ENCODE measurements at regions not wholly inside any gene's neighbourhood (a gene's known extent, or its start where the extent isn't known, plus 50 kb on each side); places are given as distances from the start of the nearest gene placed in this dataset.

- H3K36me3 ChIP-seq (ENCODE audit: insufficient read depth, low read length): no peaks in the 10 kb centered on the region
- no peaks in the 10 kb centered on the region for H3K4me1 ChIP-seq (ENCODE audit: insufficient read depth, low read length, poor library complexity, severe bottlenecking)
- intact Hi-C loops (cut with micrococcal nuclease; ENCODE audit: unreplicated experiment): no loop called here
- no peak overlapping the region for H3K27ac ChIP-seq (ENCODE audit: low read depth, low read length, poor library complexity, severe bottlenecking)
- no peak overlapping the region for H3K4me3 ChIP-seq (ENCODE audit: low read depth, low read length, poor library complexity, severe bottlenecking)
- H3K79me2 ChIP-seq (ENCODE audit: insufficient read depth, low read depth, low read length): no peaks in the 10 kb centered on the region
- ChIA-PET POLR2A (no interaction called here), CTCF (ENCODE audit: unreplicated experiment) (no interaction called here)
- no peak for DNase-seq (ENCODE audit: low spot score)
- H3K9me2 ChIP-seq (ENCODE audit: insufficient read depth, low read length): no peaks in the 10 kb centered on the region
- H4K20me1 ChIP-seq (ENCODE audit: insufficient read depth, low read length): no peaks in the 10 kb centered on the region
- no peaks in the 10 kb centered on the region for H3K9me3 ChIP-seq (ENCODE audit: low read length)
- no peak overlapping the region for H3K4me2 ChIP-seq (ENCODE audit: low read length)
- no peak overlapping the region for H2AFZ ChIP-seq (ENCODE audit: low read length)
- TF ChIP-seq EZH2phosphoT487 (IDR thresholded peaks at IDR 0.05; ENCODE audit: borderline replicate concordance, low read depth, low read length) (no peak), CTCF (conservative IDR thresholded peaks at IDR 0.05; ENCODE audit: low read length) (no peak)
- BruUV-seq (replicated peaks): no TSS peak
These were observed 159.6 kb upstream of the TAS2R1 start for GRCh38 chr5:9789777-9790176.

DNA sequence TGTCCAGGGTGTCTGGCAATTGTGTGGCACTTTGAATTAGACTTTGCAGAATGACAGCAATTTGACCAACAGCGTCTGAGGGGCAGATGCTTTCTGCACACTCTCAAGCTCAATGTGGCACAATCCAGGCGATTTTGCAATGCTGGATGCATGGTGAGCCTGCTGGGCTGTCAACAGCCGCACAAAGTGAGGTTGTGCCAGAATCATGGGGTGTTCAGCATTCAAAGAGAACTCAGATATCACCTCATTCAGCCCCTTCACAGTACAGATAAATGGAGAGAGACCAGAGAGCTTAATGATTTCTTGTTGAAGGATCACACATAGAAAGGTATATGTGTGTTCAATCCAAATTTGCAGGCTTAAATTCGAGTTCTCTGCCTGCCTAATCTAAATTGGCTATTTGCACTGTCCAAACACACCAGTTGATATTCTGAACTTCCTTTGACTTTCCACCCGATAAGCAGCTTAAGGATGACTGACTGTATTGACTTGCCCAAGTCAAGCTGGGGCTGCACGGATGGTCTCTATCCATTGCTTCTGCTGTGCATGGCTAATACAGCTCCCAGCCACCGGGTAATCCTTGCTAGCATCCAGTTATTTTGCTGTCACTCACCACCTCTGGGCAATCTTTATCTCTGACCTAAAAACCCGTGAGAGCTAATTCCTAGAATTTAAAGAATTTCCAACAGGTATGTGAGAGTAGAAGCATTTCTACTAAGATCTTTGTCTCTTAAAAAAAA is 157.9 kb upstream of the TAS2R1 start:
- Histone ChIP-seq H3K9me3 (ENCODE audit: low read length) (no peaks in the 10 kb centered on the region), H3K36me3 (ENCODE audit: insufficient read depth, low read length) (no peaks in the 10 kb centered on the region), H3K9me2 (ENCODE audit: insufficient read depth, low read length) (no peaks in the 10 kb centered on the region), H3K4me2 (ENCODE audit: low read length) (no peak overlapping the region), H4K20me1 (ENCODE audit: insufficient read depth, low read length) (no peaks in the 10 kb centered on the region), H3K27ac (ENCODE audit: low read depth, low read length, poor library complexity, severe bottlenecking) (no peak overlapping the region), H3K79me2 (ENCODE audit: insufficient read depth, low read depth, low read length) (no peaks in the 10 kb centered on the region), H3K4me3 (ENCODE audit: low read depth, low read length, poor library complexity, severe bottlenecking) (no peak overlapping the region), H2AFZ (ENCODE audit: low read length) (no peak overlapping the region), H3K4me1 (ENCODE audit: insufficient read depth, low read length, poor library complexity, severe bottlenecking) (no peaks in the 10 kb centered on the region)
- DNase-seq (ENCODE audit: low spot score): no peak
- ChIA-PET POLR2A (no interaction called here), CTCF (ENCODE audit: unreplicated experiment) (no interaction called here)
- no peak for TF ChIP-seq CTCF (conservative IDR thresholded peaks at IDR 0.05; ENCODE audit: low read length)
- TF ChIP-seq EZH2phosphoT487 (IDR thresholded peaks at IDR 0.05; ENCODE audit: borderline replicate concordance, low read depth, low read length): no peak
- intact Hi-C loops (cut with micrococcal nuclease; ENCODE audit: unreplicated experiment): no loop called here
- no TSS peak for BruUV-seq (replicated peaks)
